Suprapubic skin (tissue), 4 donors: ENCODE measurements at regions not wholly inside any gene's neighbourhood (a gene's known extent, or its start where the extent isn't known, plus 50 kb on each side); places are given as distances from the start of the nearest gene placed in this dataset.

Experiments
- CTCF ChIP-seq, 2 donors: fragments of 200-600 bp in 1 of 2; fragments of 450-650 bp in 1 of 2; sonication (generic) in 1 of 2; IDR thresholded peaks; one replicate each; pipeline ENCODE4 v1.5.1; 2016 to 2019; ENCODE audit warnings: antibody characterized with exemption in 2 of 2, mild to moderate bottlenecking in 1 of 2, moderate library complexity in 1 of 2
- EP300 ChIP-seq: sonication (generic); formaldehyde crosslinking; IDR thresholded peaks from one replicate; pipeline ENCODE4 v1.6.1; 2017; ENCODE audit warnings: antibody characterized with exemption
- POLR2A ChIP-seq, 2 donors: fragments of 450-650 bp; IDR thresholded peaks; one replicate each; pipeline ENCODE4 v1.6.1; 2017; ENCODE audit warnings: antibody characterized with exemption in 2 of 2, mild to moderate bottlenecking in 2 of 2, moderate library complexity in 2 of 2
- POLR2AphosphoS5 ChIP-seq, 3 donors: sonication (generic); formaldehyde crosslinking; IDR thresholded peaks; one replicate each; pipeline ENCODE4 v1.6.1; 2017; ENCODE audit warnings: antibody characterized with exemption in 3 of 3

DNA sequence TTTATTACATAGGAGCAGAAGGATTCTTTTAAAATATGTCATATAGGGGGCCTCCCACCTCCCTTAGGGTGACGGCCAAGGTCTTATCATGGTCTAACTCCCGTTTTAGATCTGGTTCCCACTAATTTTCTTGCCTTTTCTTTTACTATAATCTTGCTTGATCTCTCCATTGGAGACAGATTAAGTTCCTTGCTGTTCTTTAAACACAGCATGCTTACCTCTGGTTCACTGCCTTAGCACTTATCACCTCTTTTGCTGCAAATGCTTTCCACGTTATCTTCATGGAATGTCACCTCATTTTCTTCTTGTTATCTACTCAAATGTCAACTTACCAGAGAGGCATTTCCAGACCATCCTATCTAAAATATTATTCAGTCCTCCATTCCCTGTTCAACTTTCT is 1047.6 kb downstream of the TLE4 start:
- no peak for TF ChIP-seq CTCF (IDR thresholded peaks at IDR 0.05)
- TF ChIP-seq POLR2AphosphoS5 (IDR thresholded peaks at IDR 0.05), result no peak
- no peak for TF ChIP-seq POLR2A (IDR thresholded peaks at IDR 0.05)
- no peak for TF ChIP-seq EP300
